Eye (tissue), 1 donor: ENCODE measurements at regions not wholly inside any gene's neighbourhood (a gene's known extent, or its start where the extent isn't known, plus 50 kb on each side); places are given as distances from the start of the nearest gene placed in this dataset.
A peak's percentile ranks its signal among the peaks of the same experiment; 100 is the strongest.

ENCODE experiments used
- DNase-seq: peaks from one replicate; pipeline ENCODE4 v3.0.0-alpha.2; 2015

GRCh38 chr5:159832073-159832472 lies 84.2 kb upstream of the ADRA1B start:
- DNase-seq = no peak

DNA sequence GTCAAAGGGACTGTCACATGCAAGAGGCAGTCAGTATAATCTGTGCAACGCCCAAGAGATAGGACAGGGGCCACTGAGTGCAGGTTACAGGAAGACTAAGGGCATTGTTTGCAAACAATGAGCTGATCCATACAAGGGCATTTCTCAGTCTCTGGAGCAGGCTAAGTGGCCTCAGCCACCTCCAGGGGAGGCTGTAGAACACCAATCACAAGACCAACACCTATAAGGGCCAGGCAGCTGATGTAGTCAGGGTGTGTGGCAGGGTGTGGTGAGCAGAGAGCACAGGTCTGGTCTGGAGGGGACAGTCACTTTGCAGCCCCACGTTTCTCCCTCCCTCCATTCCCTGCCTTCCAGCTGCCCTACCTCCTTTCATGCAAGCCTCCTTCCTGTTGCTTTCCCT lies 83.2 kb upstream of the ADRA1B start:
- DNase-seq = no peak

DNA sequence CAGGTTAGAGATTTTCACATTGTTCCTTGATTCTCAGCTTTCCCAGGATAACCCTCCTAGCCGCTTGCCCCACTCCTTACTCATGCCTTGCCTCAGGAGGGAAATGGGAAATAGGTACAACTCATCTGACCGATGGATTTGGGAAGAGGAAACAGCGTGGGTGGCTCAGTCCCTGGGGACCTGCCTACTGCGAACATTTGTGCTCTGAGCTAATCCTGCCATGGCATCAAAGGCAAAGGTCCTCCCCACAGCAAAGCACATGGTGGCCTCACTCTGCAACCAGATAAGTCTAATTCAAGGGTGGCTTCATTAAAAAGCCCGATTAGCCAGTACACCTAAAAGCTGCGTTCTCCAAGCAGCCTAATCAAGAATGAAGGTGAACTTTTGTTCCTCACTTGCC lies 82.4 kb upstream of the ADRA1B start:
- DNase-seq = no peak

GRCh38 chr5:159835548-159835947 lies 80.7 kb upstream of the ADRA1B start:
- DNase-seq = no peak

- no peak for DNase-seq
Measured at GRCh38 chr5:159836691-159837090, 79.6 kb upstream of the ADRA1B start.

DNA sequence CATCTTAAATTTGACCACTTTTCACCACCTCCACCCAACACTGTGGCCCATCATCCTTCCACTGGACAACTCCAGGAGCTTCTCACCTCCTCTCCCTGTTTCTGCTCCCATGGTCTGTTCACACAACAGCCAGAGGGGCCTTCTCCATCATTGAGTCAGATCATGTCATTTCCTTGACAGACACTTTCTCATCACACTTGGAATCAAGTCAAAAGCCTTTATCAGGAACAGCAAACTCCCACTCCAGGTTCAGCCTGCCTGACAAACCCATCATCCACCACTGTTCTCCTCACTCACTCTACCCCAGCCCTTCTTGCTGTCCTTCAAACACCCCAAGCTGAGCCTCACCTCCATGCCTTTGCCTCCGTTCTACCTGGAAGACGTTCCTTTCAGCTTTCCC lies 78.4 kb upstream of the ADRA1B start:
- no peak for DNase-seq

- DNase-seq = no peak
Measured at GRCh38 chr5:159838551-159839222, 77.6 kb upstream of the ADRA1B start.

GRCh38 chr5:159844267-159845121 lies 71.8 kb upstream of the ADRA1B start:
- no peak for DNase-seq

DNA sequence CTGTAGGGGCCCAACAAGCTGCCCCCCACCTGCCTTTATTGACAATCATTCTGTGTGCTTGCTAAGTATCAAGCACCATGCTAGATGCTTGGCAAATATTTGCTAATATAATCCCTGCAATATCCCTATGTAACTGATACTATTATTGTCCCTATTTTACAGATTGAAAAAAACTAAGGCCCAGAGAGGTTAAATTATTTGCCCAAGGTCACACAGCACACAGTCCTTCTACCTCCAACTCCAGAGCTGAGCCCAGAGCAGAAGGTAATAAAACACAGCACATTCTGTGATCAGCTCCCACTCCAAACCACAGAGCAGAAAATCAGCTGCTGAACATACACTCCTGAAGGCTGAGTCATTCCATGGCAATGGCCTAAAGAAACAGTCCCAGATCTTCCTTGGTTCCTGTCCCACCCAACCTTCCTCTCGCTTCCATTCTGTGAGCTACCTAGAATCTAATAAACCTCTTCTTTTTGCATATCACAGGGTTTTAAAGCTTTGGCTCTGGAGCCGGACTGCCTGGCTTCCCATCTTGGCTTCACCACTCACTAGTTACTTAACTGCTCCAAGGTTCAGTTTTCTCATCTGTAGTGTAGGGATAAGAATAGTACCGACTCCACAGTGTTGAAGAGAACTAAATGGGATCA lies 66.7 kb upstream of the ADRA1B start:
- no peak for DNase-seq

DNA sequence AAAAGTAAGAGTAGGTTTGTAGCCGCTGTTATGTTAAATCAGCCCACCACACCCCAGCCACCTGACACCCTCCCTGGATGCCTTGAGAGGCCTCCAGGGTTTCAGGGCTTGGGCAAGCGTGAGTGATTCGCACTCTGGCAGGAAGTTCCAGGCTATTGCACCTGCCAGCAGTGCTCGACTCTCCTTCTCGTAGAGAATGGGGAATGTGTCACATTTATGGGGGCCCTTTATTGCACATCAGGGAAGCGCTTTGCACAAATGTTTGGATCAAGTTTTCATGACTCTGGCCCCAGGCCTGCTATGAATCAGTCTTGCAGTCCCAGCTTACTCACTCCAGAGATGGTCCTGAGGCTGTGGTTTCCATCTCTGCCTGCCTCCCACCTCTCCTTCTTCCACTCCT lies 66.1 kb upstream of the ADRA1B start:
- DNase-seq = no peak

DNA sequence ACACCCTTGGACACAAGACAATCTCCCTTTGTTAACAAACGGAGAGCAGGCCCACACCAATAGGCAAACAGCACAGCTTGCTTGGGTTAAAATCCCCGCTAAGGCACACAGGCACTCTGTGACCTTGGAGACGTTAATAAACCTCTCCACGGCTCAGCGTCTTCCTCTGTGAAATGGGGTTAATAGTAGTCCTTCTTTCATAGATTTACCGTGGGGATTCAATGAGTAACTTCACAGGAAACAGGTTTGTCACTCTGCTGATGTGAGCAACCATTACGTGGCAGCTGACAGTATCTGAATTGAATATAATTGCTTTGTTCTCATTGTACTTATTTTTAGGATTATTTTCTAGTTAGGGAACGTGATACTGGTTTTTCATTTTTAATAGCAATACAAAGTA lies 65.2 kb upstream of the ADRA1B start:
- no peak for DNase-seq

DNA sequence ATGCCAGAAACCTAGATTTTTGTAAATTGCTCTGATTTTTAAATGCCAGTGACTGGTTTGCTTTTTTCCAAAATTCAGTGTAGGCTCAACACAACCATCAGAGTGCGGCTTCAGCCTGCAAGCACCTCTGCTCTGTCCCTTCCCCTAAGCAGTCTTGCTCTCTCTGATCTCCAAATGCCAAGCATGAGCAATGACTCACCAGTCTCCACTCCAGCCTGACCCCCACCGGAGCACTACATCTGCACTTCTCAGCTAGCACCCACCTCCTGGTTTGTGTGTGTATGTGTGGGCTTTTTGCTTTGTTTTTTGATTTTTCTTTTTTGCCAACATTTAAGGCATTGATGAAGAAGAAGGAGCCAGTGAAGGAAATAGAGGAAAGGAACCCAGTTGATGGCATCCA lies 61.4 kb upstream of the ADRA1B start:
- no peak for DNase-seq

DNA sequence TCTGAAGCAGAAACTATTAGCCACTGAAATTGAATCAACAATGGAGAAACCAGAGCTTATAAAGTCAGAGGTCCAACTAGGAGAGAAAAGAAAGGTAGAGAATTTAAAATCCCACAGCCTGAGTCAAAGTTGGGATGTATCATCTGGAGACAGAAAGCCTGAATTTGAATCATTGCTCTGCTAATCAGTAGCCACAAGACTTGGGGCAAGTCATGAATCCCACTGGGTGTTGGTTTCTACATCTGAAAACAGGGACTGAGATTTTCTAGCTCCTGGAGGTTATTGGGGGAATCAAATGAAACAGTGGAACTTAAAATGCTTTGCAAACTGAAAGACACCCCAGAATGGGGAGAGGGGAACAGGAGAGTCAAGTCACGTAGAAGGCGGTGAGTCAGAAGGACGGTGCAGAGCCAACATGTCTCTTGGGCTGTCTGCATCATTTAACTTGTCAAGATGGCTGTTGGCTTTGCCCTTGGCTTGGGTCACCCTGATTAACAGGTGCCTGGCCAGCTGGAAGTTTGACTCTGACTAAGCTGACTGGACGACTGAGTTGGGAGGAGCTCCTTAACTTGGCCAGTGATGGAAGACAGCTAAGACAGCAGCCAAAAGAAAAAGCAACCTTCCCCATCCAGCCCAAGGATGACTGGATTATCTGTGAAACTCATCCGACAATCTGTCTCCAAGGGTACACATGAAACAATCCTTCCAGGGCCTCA lies 60.6 kb upstream of the ADRA1B start:
- DNase-seq = no peak

DNA sequence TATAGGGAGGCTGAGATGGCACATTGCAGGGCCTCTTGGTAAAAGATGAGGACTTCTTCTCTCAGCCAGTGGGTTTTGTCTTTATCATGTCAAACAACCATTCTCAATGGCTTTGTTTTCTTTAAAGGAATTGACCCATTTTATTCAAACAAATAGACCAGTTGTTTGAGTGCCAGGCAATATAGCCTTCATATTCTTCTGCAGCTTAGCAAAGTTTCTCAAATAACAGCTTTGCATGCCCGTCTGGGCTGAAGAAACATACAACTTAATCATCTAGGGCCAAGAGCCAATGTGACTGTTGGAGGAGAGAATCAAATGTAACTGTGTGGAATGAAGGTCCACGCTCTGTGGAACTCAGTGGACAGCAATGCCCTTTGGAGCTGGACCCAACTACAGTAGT lies 57.4 kb upstream of the ADRA1B start:
- no peak for DNase-seq

- no peak for DNase-seq
Measured at GRCh38 chr5:159861086-159861485, 55.2 kb upstream of the ADRA1B start.

DNA sequence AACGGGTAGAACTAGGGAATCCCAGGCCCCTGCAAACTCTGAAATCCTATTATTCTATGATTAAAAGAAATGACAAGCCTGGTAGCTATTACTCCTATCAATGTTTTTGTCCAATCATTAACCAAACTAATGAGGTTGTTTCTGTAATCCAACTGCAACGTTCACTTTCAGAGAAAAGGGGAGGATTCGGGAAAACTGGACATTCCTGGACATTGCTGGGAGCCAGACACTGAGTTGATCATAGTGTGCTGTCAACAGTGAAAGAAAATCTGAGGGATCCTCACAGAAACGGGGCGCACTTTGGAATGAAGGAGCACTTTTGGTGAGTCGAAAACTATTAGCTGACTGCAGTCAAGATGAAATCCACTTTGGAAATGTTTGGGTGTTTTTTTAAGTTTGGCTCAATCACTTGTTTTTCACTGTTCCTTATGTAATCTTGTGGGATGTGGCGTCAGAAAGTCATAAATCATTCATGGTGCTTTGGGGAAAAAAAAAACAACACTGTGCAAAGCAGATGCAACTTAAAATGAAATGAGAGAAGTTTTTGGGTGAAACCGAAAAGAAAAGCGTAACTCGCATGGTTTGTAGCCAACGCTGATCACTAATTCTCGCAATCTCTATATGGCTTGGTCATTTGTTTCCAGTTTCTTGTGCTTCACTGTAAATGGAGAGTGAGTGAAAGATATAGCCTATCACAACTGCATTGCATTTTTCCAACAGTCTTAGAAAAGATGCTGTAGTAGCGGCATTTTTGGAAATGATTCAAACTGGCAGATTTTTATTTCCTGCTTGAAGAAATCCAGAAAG lies 51.2 kb upstream of the ADRA1B start:
- DNase-seq = peak; percentile 11

DNA sequence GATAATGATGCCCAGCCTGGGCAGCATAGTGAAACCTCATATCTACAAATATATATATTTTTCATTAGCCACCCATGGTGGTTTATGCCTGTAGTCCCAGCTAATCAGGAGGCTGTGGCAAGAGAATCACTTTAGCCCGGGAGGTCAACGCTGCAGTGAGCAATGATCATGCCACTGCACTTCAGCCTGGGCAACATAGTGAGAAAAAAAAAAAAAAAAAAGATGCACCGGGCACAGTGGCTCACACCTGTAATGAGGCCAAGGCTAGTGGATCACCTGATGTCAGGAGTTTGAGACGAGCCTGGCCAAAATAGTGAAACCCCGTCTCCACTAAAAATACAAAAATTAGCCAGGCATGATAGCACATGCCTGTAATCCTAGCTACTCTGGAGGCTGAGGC lies 50.2 kb upstream of the ADRA1B start:
- DNase-seq = no peak
